Calu3 (cell line): ENCODE measurements at regions not wholly inside any gene's neighbourhood (a gene's known extent, or its start where the extent isn't known, plus 50 kb on each side); places are given as distances from the start of the nearest gene placed in this dataset.
"Not testable (repeated sequence)": the region's sequence is repeated elsewhere in the genome, so short reads cannot be mapped to it uniquely, and the experiment has no call there.

Experiments used
- BruUV-seq: library from RNA; stranded (reverse); fragments of 400-500 nt; replicated peaks from 2 replicates; lab custom pipeline; 2021; lab: Mats Ljungman, UMichigan
- CTCF ChIA-PET: fragments of 300-600 bp; sonication (Branson Sonifier 250); formaldehyde crosslinking; loops from one replicate; lab custom pipeline; 2022; ENCODE audit warnings: antibody characterized with exemption; lab: Charles Lee
- DNase-seq: peaks from one replicate; pipeline ENCODE4 v3.0.0; 2022
- H3K27ac Mint-ChIP-seq: one replicate; pipeline ENCODE4 v1.8.0; 2022; ENCODE audit warnings: mixed read lengths; ENCODE audit not compliant: unreplicated experiment
- H3K27me3 Mint-ChIP-seq: one replicate; pipeline ENCODE4 v1.8.0; 2022; ENCODE audit warnings: mixed read lengths; ENCODE audit not compliant: unreplicated experiment
- H3K36me3 Mint-ChIP-seq: one replicate; pipeline ENCODE4 v1.8.0; 2022; ENCODE audit warnings: mild to moderate bottlenecking, moderate library complexity, mixed read lengths; ENCODE audit not compliant: insufficient read depth, unreplicated experiment
- H3K4me1 Mint-ChIP-seq: one replicate; pipeline ENCODE4 v1.8.0; 2022; ENCODE audit warnings: mild to moderate bottlenecking, low read depth, mixed read lengths; ENCODE audit not compliant: unreplicated experiment
- H3K4me3 Mint-ChIP-seq: one replicate; pipeline ENCODE4 v1.8.0; 2022; ENCODE audit warnings: mild to moderate bottlenecking, low read depth, moderate library complexity, mixed read lengths; ENCODE audit not compliant: unreplicated experiment
- H3K9me3 Mint-ChIP-seq: one replicate; pipeline ENCODE4 v1.8.0; 2022; ENCODE audit warnings: low read depth, mixed read lengths; ENCODE audit not compliant: unreplicated experiment
- CTCF ChIP-seq: fragments of 200-600 bp; IDR thresholded peaks from one replicate; pipeline ENCODE4 v1.8.0; 2022; ENCODE audit warnings: antibody characterized with exemption; ENCODE audit not compliant: unreplicated experiment
- intact Hi-C: fragments of 100-400 bp; cut with micrococcal nuclease; formaldehyde crosslinking; loops from one replicate; pipeline ENCODE4 v1.10.0; 2022; ENCODE audit not compliant: unreplicated experiment

DNA sequence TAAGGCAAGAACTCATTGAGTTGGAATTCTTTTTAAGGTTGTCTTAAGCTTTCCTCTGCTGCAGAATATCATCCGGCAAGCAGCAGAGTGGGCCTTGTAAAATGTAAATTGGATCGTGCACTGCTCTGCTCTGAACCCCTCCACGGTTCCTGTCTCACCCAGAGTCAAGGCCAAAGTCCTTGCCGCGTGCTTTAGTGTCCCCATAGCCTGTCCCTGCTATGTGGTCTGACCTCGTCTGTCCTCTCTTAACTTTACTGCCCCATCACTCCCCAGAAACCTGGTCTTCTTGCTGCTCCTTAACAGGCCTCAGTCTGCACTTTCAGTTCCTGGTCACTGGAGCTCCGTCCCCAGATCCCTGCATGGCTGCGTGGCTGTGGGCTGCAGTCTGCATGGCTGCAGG, 121.6 kb upstream of the SDK1 start:
- H3K27me3 Mint-ChIP-seq, result no peaks in the 10 kb centered on the region
- CTCF ChIA-PET, result interaction anchor here (1.3 kb wide), 1 partner anchor 15 kb away, joined by 3 read pairs; no protein-coding TSS in a partner anchor
- no peak overlapping the region for H3K27ac Mint-ChIP-seq
- H3K9me3 Mint-ChIP-seq, result no peaks in the 10 kb centered on the region
- no TSS peak for BruUV-seq
- no peak overlapping the region for H3K4me3 Mint-ChIP-seq
- no peaks in the 10 kb centered on the region for H3K36me3 Mint-ChIP-seq
- no peaks in the 10 kb centered on the region for H3K4me1 Mint-ChIP-seq
- no peak for DNase-seq
- no peak for TF ChIP-seq CTCF
- intact Hi-C loops, result no loop called here

- no peak for TF ChIP-seq CTCF
- CTCF ChIA-PET, result no interaction called here
- Mint-ChIP-seq H3K27me3 (no peaks in the 10 kb centered on the region), H3K9me3 (no peaks in the 10 kb centered on the region), H3K36me3 (no peaks in the 10 kb centered on the region), H3K4me1 (no peaks in the 10 kb centered on the region), H3K27ac (no peak overlapping the region), H3K4me3 (no peak overlapping the region)
- intact Hi-C loops, result no loop called here
- BruUV-seq, result no TSS peak
- no peak for DNase-seq
Measured at GRCh38 chr7:3180604-3181003, 120.4 kb upstream of the SDK1 start.

DNA sequence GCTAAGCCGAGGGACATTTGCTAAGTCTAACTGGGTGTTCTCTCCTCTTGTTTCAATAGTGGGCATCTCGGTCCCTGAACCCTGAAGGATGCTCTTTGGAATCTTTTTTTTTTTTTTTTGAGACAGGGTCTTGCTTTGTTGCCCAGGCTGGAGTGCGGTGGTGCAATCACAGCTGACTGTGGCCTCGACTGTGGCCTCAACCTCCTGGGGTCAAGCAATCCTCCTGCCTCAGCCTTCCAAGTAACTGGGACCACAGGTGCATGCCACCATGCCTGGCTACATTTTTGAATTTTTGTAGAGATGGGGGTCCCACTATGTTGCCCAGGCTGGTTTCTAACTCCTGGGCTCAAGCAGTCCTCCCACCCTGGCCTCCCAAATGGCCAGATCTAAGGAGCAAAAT, 119.0 kb upstream of the SDK1 start:
- H3K27ac Mint-ChIP-seq, H3K4me3 Mint-ChIP-seq, CTCF ChIA-PET, H3K36me3 Mint-ChIP-seq, H3K9me3 Mint-ChIP-seq, H3K4me1 Mint-ChIP-seq, intact Hi-C loops, H3K27me3 Mint-ChIP-seq, DNase-seq, BruUV-seq: not testable (repeated sequence)

DNA sequence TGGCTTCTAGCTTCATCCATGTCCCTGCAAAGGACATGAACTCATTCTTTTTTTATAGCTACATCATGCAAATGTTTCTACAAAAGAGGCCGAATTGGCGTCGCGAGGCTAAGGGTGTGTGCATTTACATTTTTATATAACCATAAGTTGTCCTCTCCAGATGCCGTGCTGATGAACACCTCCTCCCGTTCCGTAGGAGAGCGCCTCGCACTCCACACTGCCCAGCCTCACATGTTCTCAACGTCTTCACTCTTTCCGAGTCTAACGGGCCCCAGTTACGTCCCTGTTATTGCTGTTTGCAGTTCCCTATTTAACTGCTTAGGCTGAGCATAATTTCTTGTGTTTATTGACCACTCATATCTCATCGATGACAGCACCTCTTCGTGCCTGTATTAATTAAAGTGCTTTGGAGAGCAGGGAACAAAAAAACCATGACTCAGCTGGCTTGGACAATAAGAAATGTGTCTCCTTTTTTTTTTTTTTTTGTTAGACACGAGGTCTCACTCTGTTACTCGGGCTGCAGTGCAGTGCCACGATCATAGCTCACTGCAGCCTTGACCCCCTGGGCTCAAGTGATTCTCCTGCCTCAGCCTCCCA, 113.5 kb upstream of the SDK1 start:
- H3K4me1 Mint-ChIP-seq, result peaks cover 10% of the 10 kb centered on the region
- TF ChIP-seq CTCF, result no peak
- CTCF ChIA-PET, result no interaction called here

GRCh38 chr7:3188946-3189345, 112.1 kb upstream of the SDK1 start:
- intact Hi-C loops, result no loop called here
- no peak for TF ChIP-seq CTCF
- Mint-ChIP-seq H3K4me3 (no peak overlapping the region), H3K9me3 (no peaks in the 10 kb centered on the region), H3K27me3 (no peaks in the 10 kb centered on the region), H3K27ac (no peak overlapping the region), H3K36me3 (peaks cover 4% of the 10 kb centered on the region), H3K4me1 (peaks cover 24% of the 10 kb centered on the region)
- DNase-seq, result no peak
- no TSS peak for BruUV-seq
- CTCF ChIA-PET, result no interaction called here

More for the DNA sequence above, 113.5 kb upstream of the SDK1 start:
- no TSS peak for BruUV-seq
- intact Hi-C loops, result no loop called here
- Mint-ChIP-seq H3K9me3 (no peaks in the 10 kb centered on the region), H3K27ac (no peak overlapping the region), H3K27me3 (no peaks in the 10 kb centered on the region), H3K4me3 (no peak overlapping the region), H3K36me3 (no peaks in the 10 kb centered on the region)
- DNase-seq, result no peak
